Sigmoid colon (tissue), 6 donors: ENCODE measurements at regions not wholly inside any gene's neighbourhood (a gene's known extent, or its start where the extent isn't known, plus 50 kb on each side); places are given as distances from the start of the nearest gene placed in this dataset.

ENCODE experiments used
- DNase-seq: peaks from one replicate; pipeline ENCODE4 v3.0.0-alpha.2; 2019
- H3K27ac ChIP-seq, 4 donors: fragments of 200-600 bp; sonication (generic); one replicate each; pipeline ENCODE4 v1.5.1; 2016 to 2019; ENCODE audit warnings: mild to moderate bottlenecking in 1 of 4
- H3K27me3 ChIP-seq, 3 donors: fragments of 200-600 bp; sonication (generic); one replicate each; pipeline ENCODE4 v1.5.1; 2019; ENCODE audit warnings: mild to moderate bottlenecking in 1 of 3
- H3K36me3 ChIP-seq, 4 donors: fragments of 200-600 bp; sonication (generic); one replicate each; pipeline ENCODE4 v1.5.1; 2016 to 2019
- H3K4me1 ChIP-seq, 4 donors: fragments of 200-600 bp; sonication (generic); one replicate each; pipeline ENCODE4 v1.5.1; 2017 to 2019
- H3K4me3 ChIP-seq, 4 donors: fragments of 200-600 bp; sonication (generic); one replicate each; pipeline ENCODE4 v1.5.1; 2017 to 2019; ENCODE audit warnings: mild to moderate bottlenecking in 2 of 4, moderate library complexity in 1 of 4
- H3K9me3 ChIP-seq, 4 donors: fragments of 200-600 bp in 3 of 4; sonication (generic) in 3 of 4; one replicate each; pipeline versions ENCODE4 v1.5.1 to v1.6.1; 2013 to 2019
- CTCF ChIP-seq, 4 experiments: fragments of 450-650 bp in 3 of 4; fragments of 200-600 bp in 1 of 4; IDR thresholded peaks; one replicate each; pipeline ENCODE4 v1.5.1; 2016 to 2019; ENCODE audit warnings: antibody characterized with exemption in 4 of 4, mild to moderate bottlenecking in 3 of 4, moderate library complexity in 2 of 4
- EP300 ChIP-seq, 4 donors: sonication (generic); formaldehyde crosslinking; IDR thresholded peaks; one replicate each; pipeline ENCODE4 v1.6.1; 2017; ENCODE audit warnings: antibody characterized with exemption in 4 of 4
- POLR2A ChIP-seq, 2 donors: fragments of 450-650 bp; IDR thresholded peaks; one replicate each; pipeline ENCODE4 v1.6.1; 2016; ENCODE audit warnings: antibody characterized with exemption in 2 of 2, mild to moderate bottlenecking in 2 of 2, moderate library complexity in 2 of 2
- POLR2AphosphoS5 ChIP-seq, 4 donors: sonication (generic); formaldehyde crosslinking; IDR thresholded peaks; one replicate each; pipeline ENCODE4 v1.6.1; 2017; ENCODE audit warnings: antibody characterized with exemption in 4 of 4
- WGBS, 2 donors: extraction: QIAGEN DNeasy Blood & Tissue Kit; methylation state at CpG; one replicate each; pipeline ENCODE4 v1.1.7; 2013; 5-methylcytosine and 5-hydroxymethylcytosine counted together
- intact Hi-C: fragments of 100-400 bp; cut with DNase I; formaldehyde crosslinking; loops from one replicate; pipeline ENCODE4 v1.15.1; 2023
- donor health status: healthy with polysubstance abuse.
- donor health status: healthy.

- Histone ChIP-seq H3K4me3 (no peak overlapping the region), H3K4me1 (no peaks in the 10 kb centered on the region), H3K27me3 (no peaks in the 10 kb centered on the region), H3K27ac (no peak overlapping the region), H3K36me3 (no peaks in the 10 kb centered on the region), H3K9me3 (no peaks in the 10 kb centered on the region)
- WGBS, 2 donors: 73 to 75% methylated on average over 2 of the region's 2 CpGs
- DNase-seq: no peak
- no peak for TF ChIP-seq CTCF (IDR thresholded peaks at IDR 0.05)
- no peak for TF ChIP-seq EP300 (IDR thresholded peaks at IDR 0.05)
- TF ChIP-seq POLR2A (IDR thresholded peaks at IDR 0.05): no peak
- no peak for TF ChIP-seq POLR2AphosphoS5 (IDR thresholded peaks at IDR 0.05)
- intact Hi-C loops: no loop called here
These were observed 374.7 kb downstream of the DDX10 start for GRCh38 chr11:109039611-109040010.

- no peak for DNase-seq
- Histone ChIP-seq H3K27me3 (no peaks in the 10 kb centered on the region), H3K9me3 (no peaks in the 10 kb centered on the region), H3K4me1 (no peaks in the 10 kb centered on the region), H3K4me3 (no peak overlapping the region), H3K36me3 (no peaks in the 10 kb centered on the region), H3K27ac (no peak overlapping the region)
- 80 to 84% methylated on average over 3 of the region's 3 CpGs for whole genome bisulfite sequencing, 2 donors
- intact Hi-C loops: no loop called here
- no peak for TF ChIP-seq POLR2AphosphoS5 (IDR thresholded peaks at IDR 0.05)
- no peak for TF ChIP-seq EP300 (IDR thresholded peaks at IDR 0.05)
- TF ChIP-seq POLR2A (IDR thresholded peaks at IDR 0.05): no peak
- TF ChIP-seq CTCF (IDR thresholded peaks at IDR 0.05): no peak
These were observed 375.4 kb downstream of the DDX10 start for GRCh38 chr11:109040303-109040702.

GRCh38 chr11:109041876-109042275 lies 377.0 kb downstream of the DDX10 start:
- Histone ChIP-seq H3K27me3 (no peaks in the 10 kb centered on the region), H3K4me1 (no peaks in the 10 kb centered on the region), H3K36me3 (no peaks in the 10 kb centered on the region), H3K27ac (no peak overlapping the region), H3K4me3 (no peak overlapping the region), H3K9me3 (no peaks in the 10 kb centered on the region)
- intact Hi-C loops: no loop called here
- no peak for DNase-seq
- WGBS, 2 donors: 78 to 87% methylated on average over 3 of the region's 3 CpGs
- TF ChIP-seq CTCF (IDR thresholded peaks at IDR 0.05) (no peak), POLR2A (IDR thresholded peaks at IDR 0.05) (no peak), EP300 (IDR thresholded peaks at IDR 0.05) (no peak), POLR2AphosphoS5 (IDR thresholded peaks at IDR 0.05) (no peak)

GRCh38 chr11:109043315-109043714 lies 378.4 kb downstream of the DDX10 start:
- DNase-seq: no peak
- Histone ChIP-seq H3K27ac (no peak overlapping the region), H3K9me3 (no peaks in the 10 kb centered on the region), H3K4me3 (no peak overlapping the region), H3K4me1 (no peaks in the 10 kb centered on the region), H3K36me3 (no peaks in the 10 kb centered on the region), H3K27me3 (no peaks in the 10 kb centered on the region)
- 41 to 64% methylated on average over 3 of the region's 3 CpGs for WGBS, 2 donors
- no peak for TF ChIP-seq POLR2AphosphoS5 (IDR thresholded peaks at IDR 0.05)
- TF ChIP-seq POLR2A (IDR thresholded peaks at IDR 0.05): no peak
- no peak for TF ChIP-seq CTCF (IDR thresholded peaks at IDR 0.05)
- intact Hi-C loops: no loop called here

- Histone ChIP-seq H3K4me3 (no peak overlapping the region), H3K36me3 (no peaks in the 10 kb centered on the region), H3K27ac (no peak overlapping the region), H3K27me3 (no peaks in the 10 kb centered on the region), H3K4me1 (no peaks in the 10 kb centered on the region), H3K9me3 (no peaks in the 10 kb centered on the region)
- 74 to 83% methylated on average over 11 of the region's 11 CpGs for WGBS, 2 donors
- DNase-seq: no peak
- intact Hi-C loops: no loop called here
- TF ChIP-seq CTCF (IDR thresholded peaks at IDR 0.05): no peak
These were observed 375.6 kb upstream of the C11orf87 start for GRCh38 chr11:109046284-109046992.
